ENCODE measurements at regions not wholly inside any gene's neighbourhood (a gene's known extent, or its start where the extent isn't known, plus 50 kb on each side); places are given as distances from the start of the nearest gene placed in this dataset.

GRCh38 chr20:6499566-6499965 is 267.9 kb upstream of the BMP2 start:
- TF ChIP-seq CTCF (IDR thresholded peaks at IDR 0.05; ENCODE audit: low read depth, low read length, missing input control) = no peak
- TF ChIP-seq RAD21 (IDR thresholded peaks at IDR 0.05) = no peak
- no peak for TF ChIP-seq JUND (IDR thresholded peaks at IDR 0.05)
- TF ChIP-seq HNF4A (conservative IDR thresholded peaks at IDR 0.05) = no peak
- TF ChIP-seq GABPA (IDR thresholded peaks at IDR 0.05 in 1 of 2, conservative IDR thresholded peaks at IDR 0.05 in 1 of 2) = no peak
- TF ChIP-seq EGR1 (IDR thresholded peaks at IDR 0.05; ENCODE audit: low read depth in 2 of 2) = no peak
